ENCODE measurements at regions not wholly inside any gene's neighbourhood (a gene's known extent, or its start where the extent isn't known, plus 50 kb on each side); places are given as distances from the start of the nearest gene placed in this dataset.

GRCh38 chr13:83190020-83190419 lies 692.3 kb downstream of the SLITRK1 start:
- H3K4me3 ChIP-seq (ENCODE audit: low read length in 3 of 3) = no peak overlapping the region
- H3K27me3 ChIP-seq (ENCODE audit: control insufficient read depth in 3 of 3, insufficient read depth in 3 of 3, low read length in 3 of 3) = no peaks in the 10 kb centered on the region
- no peaks in the 10 kb centered on the region for H3K4me1 ChIP-seq (ENCODE audit: control insufficient read depth in 3 of 3, insufficient read depth in 3 of 3, low read length in 3 of 3)
- no peak overlapping the region for H3K9ac ChIP-seq (ENCODE audit: low read depth in 1 of 3, low read length in 3 of 3)
- H3K27ac ChIP-seq (ENCODE audit: low read depth, low read length) = no peak overlapping the region
- no peaks in the 10 kb centered on the region for H3K36me3 ChIP-seq (ENCODE audit: control insufficient read depth in 3 of 3, insufficient read depth in 3 of 3, low read length in 3 of 3)
- H3K9me3 ChIP-seq (ENCODE audit: control insufficient read depth in 3 of 3, low read length in 3 of 3) = peaks cover 0 to 4% (median 3%) of the 10 kb centered on the region in 3 donors

GRCh38 chr13:83184819-83185218 lies 697.5 kb downstream of the SLITRK1 start:
- H3K4me3 ChIP-seq (ENCODE audit: low read length in 3 of 3) = no peak overlapping the region
- no peak overlapping the region for H3K27ac ChIP-seq (ENCODE audit: low read depth, low read length)
- H3K9me3 ChIP-seq (ENCODE audit: control insufficient read depth in 3 of 3, low read length in 3 of 3) = peaks cover 0 to 4% (median 3%) of the 10 kb centered on the region in 3 donors
- H3K4me1 ChIP-seq (ENCODE audit: control insufficient read depth in 3 of 3, insufficient read depth in 3 of 3, low read length in 3 of 3) = no peaks in the 10 kb centered on the region
- H3K9ac ChIP-seq (ENCODE audit: low read depth in 1 of 3, low read length in 3 of 3) = no peak overlapping the region
- no peaks in the 10 kb centered on the region for H3K36me3 ChIP-seq (ENCODE audit: control insufficient read depth in 3 of 3, insufficient read depth in 3 of 3, low read length in 3 of 3)
- H3K27me3 ChIP-seq (ENCODE audit: control insufficient read depth in 3 of 3, insufficient read depth in 3 of 3, low read length in 3 of 3) = no peaks in the 10 kb centered on the region

DNA sequence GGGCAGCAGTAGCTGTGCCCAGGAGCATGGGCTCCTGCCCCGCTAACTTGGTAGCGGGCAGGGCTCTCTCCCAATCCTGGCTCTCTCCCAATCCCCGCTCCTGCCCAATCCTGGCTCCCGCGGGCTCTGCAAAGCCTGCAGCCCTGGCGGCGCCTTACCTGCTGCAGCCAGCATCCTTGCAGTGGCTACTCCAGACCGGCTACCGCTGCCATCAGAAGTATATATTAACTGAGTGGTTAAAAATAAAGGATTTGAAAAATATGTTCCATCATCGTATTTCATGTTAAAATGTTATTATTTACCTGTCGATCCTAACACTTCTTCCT lies 698.2 kb downstream of the SLITRK1 start:
- no peaks in the 10 kb centered on the region for H3K36me3 ChIP-seq (ENCODE audit: control insufficient read depth in 3 of 3, insufficient read depth in 3 of 3, low read length in 3 of 3)
- no peak overlapping the region for H3K27ac ChIP-seq (ENCODE audit: low read depth, low read length)
- H3K9ac ChIP-seq (ENCODE audit: low read depth in 1 of 3, low read length in 3 of 3) = no peak overlapping the region

GRCh38 chr13:83183439-83184149 lies 698.7 kb downstream of the SLITRK1 start:
- Histone ChIP-seq H3K4me1 (ENCODE audit: control insufficient read depth in 3 of 3, insufficient read depth in 3 of 3, low read length in 3 of 3) (no peaks in the 10 kb centered on the region), H3K27ac (ENCODE audit: low read depth, low read length) (no peak overlapping the region), H3K9ac (ENCODE audit: low read depth in 1 of 3, low read length in 3 of 3) (no peak overlapping the region), H3K27me3 (ENCODE audit: control insufficient read depth in 3 of 3, insufficient read depth in 3 of 3, low read length in 3 of 3) (no peaks in the 10 kb centered on the region), H3K9me3 (ENCODE audit: control insufficient read depth in 3 of 3, low read length in 3 of 3) (peaks cover 0 to 4% (median 3%) of the 10 kb centered on the region in 3 donors), H3K4me3 (ENCODE audit: low read length in 3 of 3) (no peak overlapping the region), H3K36me3 (ENCODE audit: control insufficient read depth in 3 of 3, insufficient read depth in 3 of 3, low read length in 3 of 3) (no peaks in the 10 kb centered on the region)

More for the DNA sequence above, 698.2 kb downstream of the SLITRK1 start:
- H3K27me3 ChIP-seq (ENCODE audit: control insufficient read depth in 3 of 3, insufficient read depth in 3 of 3, low read length in 3 of 3) = no peaks in the 10 kb centered on the region
- peaks cover 0 to 4% (median 3%) of the 10 kb centered on the region in 3 donors for H3K9me3 ChIP-seq (ENCODE audit: control insufficient read depth in 3 of 3, low read length in 3 of 3)
- H3K4me3 ChIP-seq (ENCODE audit: low read length in 3 of 3) = no peak overlapping the region
- no peaks in the 10 kb centered on the region for H3K4me1 ChIP-seq (ENCODE audit: control insufficient read depth in 3 of 3, insufficient read depth in 3 of 3, low read length in 3 of 3)

- no peaks in the 10 kb centered on the region for H3K27me3 ChIP-seq (ENCODE audit: control insufficient read depth in 3 of 3, insufficient read depth in 3 of 3, low read length in 3 of 3)
- no peaks in the 10 kb centered on the region for H3K36me3 ChIP-seq (ENCODE audit: control insufficient read depth in 3 of 3, insufficient read depth in 3 of 3, low read length in 3 of 3)
- no peaks in the 10 kb centered on the region for H3K4me1 ChIP-seq (ENCODE audit: control insufficient read depth in 3 of 3, insufficient read depth in 3 of 3, low read length in 3 of 3)
- no peak overlapping the region for H3K9ac ChIP-seq (ENCODE audit: low read depth in 1 of 3, low read length in 3 of 3)
- H3K9me3 ChIP-seq (ENCODE audit: control insufficient read depth in 3 of 3, low read length in 3 of 3) = peaks cover 0 to 4% (median under 1%) of the 10 kb centered on the region in 3 donors
- no peak overlapping the region for H3K27ac ChIP-seq (ENCODE audit: low read depth, low read length)
- H3K4me3 ChIP-seq (ENCODE audit: low read length in 3 of 3) = no peak overlapping the region
These were observed 699.4 kb downstream of the SLITRK1 start for GRCh38 chr13:83182845-83183244.

- H3K9me3 ChIP-seq (ENCODE audit: control insufficient read depth in 3 of 3, low read length in 3 of 3) = no peaks in the 10 kb centered on the region
- H3K36me3 ChIP-seq (ENCODE audit: control insufficient read depth in 3 of 3, insufficient read depth in 3 of 3, low read length in 3 of 3) = no peaks in the 10 kb centered on the region
- no peaks in the 10 kb centered on the region for H3K4me1 ChIP-seq (ENCODE audit: control insufficient read depth in 3 of 3, insufficient read depth in 3 of 3, low read length in 3 of 3)
- no peaks in the 10 kb centered on the region for H3K27me3 ChIP-seq (ENCODE audit: control insufficient read depth in 3 of 3, insufficient read depth in 3 of 3, low read length in 3 of 3)
- H3K9ac ChIP-seq (ENCODE audit: low read depth in 1 of 3, low read length in 3 of 3) = no peak overlapping the region
- no peak overlapping the region for H3K27ac ChIP-seq (ENCODE audit: low read depth, low read length)
- H3K4me3 ChIP-seq (ENCODE audit: low read length in 3 of 3) = no peak overlapping the region
These were observed 704.3 kb downstream of the SLITRK1 start for GRCh38 chr13:83178008-83178407.

- Histone ChIP-seq H3K27ac (ENCODE audit: low read depth, low read length) (no peak overlapping the region), H3K36me3 (ENCODE audit: control insufficient read depth in 3 of 3, insufficient read depth in 3 of 3, low read length in 3 of 3) (no peaks in the 10 kb centered on the region), H3K4me1 (ENCODE audit: control insufficient read depth in 3 of 3, insufficient read depth in 3 of 3, low read length in 3 of 3) (no peaks in the 10 kb centered on the region), H3K27me3 (ENCODE audit: control insufficient read depth in 3 of 3, insufficient read depth in 3 of 3, low read length in 3 of 3) (no peaks in the 10 kb centered on the region), H3K9ac (ENCODE audit: low read depth in 1 of 3, low read length in 3 of 3) (no peak overlapping the region), H3K4me3 (ENCODE audit: low read length in 3 of 3) (no peak overlapping the region), H3K9me3 (ENCODE audit: control insufficient read depth in 3 of 3, low read length in 3 of 3) (no peaks in the 10 kb centered on the region)
These were observed 713.7 kb downstream of the SLITRK1 start for GRCh38 chr13:83168590-83168989.

DNA sequence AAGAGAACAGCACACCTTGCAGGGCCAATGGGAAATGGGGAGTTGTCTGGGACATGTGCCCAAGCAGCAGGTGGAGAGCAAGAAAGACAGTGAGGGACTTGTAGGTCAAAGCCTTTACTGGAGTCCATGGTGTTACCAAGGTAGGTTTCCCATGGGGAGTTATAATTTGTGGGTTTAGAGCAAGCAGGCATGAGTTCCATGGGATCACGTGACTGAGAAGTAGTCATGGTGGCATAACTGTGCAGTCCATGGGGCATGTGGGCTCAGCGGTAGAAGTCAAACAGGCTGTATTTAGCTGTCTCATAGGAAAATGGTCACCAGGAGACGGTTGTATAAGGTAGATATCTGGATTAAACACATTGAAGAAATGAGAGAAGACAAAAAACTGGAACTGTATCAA lies 715.1 kb downstream of the SLITRK1 start:
- no peak overlapping the region for H3K4me3 ChIP-seq (ENCODE audit: low read length in 3 of 3)
- no peak overlapping the region for H3K27ac ChIP-seq (ENCODE audit: low read depth, low read length)
- H3K27me3 ChIP-seq (ENCODE audit: control insufficient read depth in 3 of 3, insufficient read depth in 3 of 3, low read length in 3 of 3) = no peaks in the 10 kb centered on the region
- no peak overlapping the region for H3K9ac ChIP-seq (ENCODE audit: low read depth in 1 of 3, low read length in 3 of 3)
- H3K9me3 ChIP-seq (ENCODE audit: control insufficient read depth in 3 of 3, low read length in 3 of 3) = no peaks in the 10 kb centered on the region
- H3K4me1 ChIP-seq (ENCODE audit: control insufficient read depth in 3 of 3, insufficient read depth in 3 of 3, low read length in 3 of 3) = no peaks in the 10 kb centered on the region
- no peaks in the 10 kb centered on the region for H3K36me3 ChIP-seq (ENCODE audit: control insufficient read depth in 3 of 3, insufficient read depth in 3 of 3, low read length in 3 of 3)

- H3K9me3 ChIP-seq (ENCODE audit: control insufficient read depth in 3 of 3, low read length in 3 of 3) = no peaks in the 10 kb centered on the region
- no peaks in the 10 kb centered on the region for H3K4me1 ChIP-seq (ENCODE audit: control insufficient read depth in 3 of 3, insufficient read depth in 3 of 3, low read length in 3 of 3)
- no peak overlapping the region for H3K9ac ChIP-seq (ENCODE audit: low read depth in 1 of 3, low read length in 3 of 3)
- H3K4me3 ChIP-seq (ENCODE audit: low read length in 3 of 3) = no peak overlapping the region
- H3K27ac ChIP-seq (ENCODE audit: low read depth, low read length) = no peak overlapping the region
- no peaks in the 10 kb centered on the region for H3K36me3 ChIP-seq (ENCODE audit: control insufficient read depth in 3 of 3, insufficient read depth in 3 of 3, low read length in 3 of 3)
- H3K27me3 ChIP-seq (ENCODE audit: control insufficient read depth in 3 of 3, insufficient read depth in 3 of 3, low read length in 3 of 3) = no peaks in the 10 kb centered on the region
These were observed 715.7 kb downstream of the SLITRK1 start for GRCh38 chr13:83166550-83166949.

DNA sequence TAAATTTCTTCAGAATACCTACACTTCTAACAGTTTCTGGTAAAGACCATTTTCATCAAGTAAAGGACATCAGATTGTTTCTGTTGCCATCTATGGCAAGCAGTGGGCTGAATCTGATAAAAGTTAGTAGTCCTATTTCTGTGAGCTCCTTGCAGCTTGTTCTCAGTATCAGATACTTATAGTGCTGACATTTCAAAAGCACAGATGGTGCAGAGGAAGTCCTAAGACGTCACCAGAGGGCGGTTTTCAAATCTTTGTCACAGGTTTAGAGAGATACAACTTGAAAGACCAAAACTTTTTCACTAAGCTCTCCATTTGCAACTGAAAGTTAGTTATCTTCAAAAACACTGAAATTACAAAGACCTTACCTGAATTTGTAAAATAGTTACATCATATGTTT lies 719.8 kb downstream of the SLITRK1 start:
- Histone ChIP-seq H3K27ac (ENCODE audit: low read depth, low read length) (no peak overlapping the region), H3K27me3 (ENCODE audit: control insufficient read depth in 3 of 3, insufficient read depth in 3 of 3, low read length in 3 of 3) (no peaks in the 10 kb centered on the region), H3K4me3 (ENCODE audit: low read length in 3 of 3) (no peak overlapping the region), H3K36me3 (ENCODE audit: control insufficient read depth in 3 of 3, insufficient read depth in 3 of 3, low read length in 3 of 3) (no peaks in the 10 kb centered on the region), H3K9me3 (ENCODE audit: control insufficient read depth in 3 of 3, low read length in 3 of 3) (no peaks in the 10 kb centered on the region), H3K9ac (ENCODE audit: low read depth in 1 of 3, low read length in 3 of 3) (no peak overlapping the region), H3K4me1 (ENCODE audit: control insufficient read depth in 3 of 3, insufficient read depth in 3 of 3, low read length in 3 of 3) (no peaks in the 10 kb centered on the region)
